KMS-11 (cell line): ENCODE measurements at regions not wholly inside any gene's neighbourhood (a gene's known extent, or its start where the extent isn't known, plus 50 kb on each side); places are given as distances from the start of the nearest gene placed in this dataset.

Experiments
- H2AFZ ChIP-seq: fragments of 200-600 bp; sonication (generic); 2 replicates; pipeline ENCODE4 v1.6.1; 2016; ENCODE audit warnings: antibody characterized with exemption, mixed run types, low read depth
- H3K27ac ChIP-seq: fragments of 200-600 bp; sonication (generic); 2 replicates; pipeline ENCODE4 v1.6.1; 2016; ENCODE audit warnings: mild to moderate bottlenecking, mixed run types
- H3K27me3 ChIP-seq: fragments of 200-600 bp; sonication (generic); 2 replicates; pipeline ENCODE4 v1.6.1; 2017; ENCODE audit warnings: mild to moderate bottlenecking, low read depth, mixed run types, moderate library complexity; ENCODE audit not compliant: insufficient read depth
- H3K36me3 ChIP-seq: fragments of 200-600 bp; sonication (generic); 2 replicates; pipeline ENCODE4 v1.6.1; 2017; ENCODE audit warnings: mild to moderate bottlenecking, mixed run types; ENCODE audit not compliant: insufficient read depth
- H3K4me1 ChIP-seq: fragments of 200-600 bp; sonication (generic); 2 replicates; pipeline ENCODE4 v1.6.1; 2016; ENCODE audit warnings: mild to moderate bottlenecking, low read depth, mixed run types; ENCODE audit not compliant: poor library complexity, severe bottlenecking
- H3K4me2 ChIP-seq: fragments of 200-600 bp; sonication (generic); 2 replicates; pipeline ENCODE4 v1.7.0; 2016; ENCODE audit warnings: mild to moderate bottlenecking, mixed run types
- H3K4me3 ChIP-seq: fragments of 200-600 bp; sonication (generic); IDR thresholded peaks from 2 replicates; pipeline ENCODE4 v1.6.1; 2017; ENCODE audit warnings: low read depth, low read length, mixed read lengths; ENCODE audit not compliant: insufficient read depth
- H3K79me2 ChIP-seq: fragments of 200-600 bp; sonication (generic); 2 replicates; pipeline ENCODE4 v1.6.1; 2016; ENCODE audit warnings: low read depth, mixed run types; ENCODE audit not compliant: insufficient read depth
- H3K9ac ChIP-seq: fragments of 200-600 bp; sonication (generic); 2 replicates; pipeline ENCODE4 v1.6.1; 2016; ENCODE audit warnings: mild to moderate bottlenecking, mixed run types
- H4K20me1 ChIP-seq: fragments of 200-600 bp; sonication (generic); 2 replicates; pipeline ENCODE4 v1.6.1; 2016; ENCODE audit warnings: mild to moderate bottlenecking, mixed run types; ENCODE audit not compliant: insufficient read depth
- TF ChIP-seq, protein P1 (sequence below): fragments of 200-600 bp; sonication (generic); conservative IDR thresholded peaks from 2 replicates; pipeline ENCODE4 v1.6.1; 2017; ENCODE audit warnings: low read depth, mild to moderate bottlenecking, antibody characterized with exemption, low read length, moderate library complexity, mixed read lengths

DNA sequence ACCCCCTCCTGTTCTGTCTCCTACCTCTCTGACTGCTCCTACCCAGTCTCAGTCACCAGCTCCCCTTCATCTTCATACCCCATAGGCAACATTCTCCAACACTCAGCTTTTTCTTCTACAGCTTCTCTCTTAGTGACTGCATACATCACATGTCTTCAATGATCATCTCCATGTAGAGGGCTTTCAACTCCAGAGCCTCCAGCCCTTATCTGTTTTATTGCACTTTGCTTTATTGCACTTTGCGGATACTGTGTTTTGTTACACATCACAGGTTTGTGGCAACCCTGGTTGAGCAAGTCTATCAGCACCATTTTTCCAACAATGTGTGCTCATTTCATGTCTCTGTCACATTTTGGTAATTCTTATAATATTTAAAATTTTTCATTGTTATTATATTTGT lies 230.7 kb downstream of the DEPDC1B start:
- H3K27ac ChIP-seq = no peak overlapping the region
- H2AFZ ChIP-seq = no peak overlapping the region
- no peak overlapping the region for H3K9ac ChIP-seq
- H3K4me1 ChIP-seq = no peaks in the 10 kb centered on the region
- no peaks in the 10 kb centered on the region for H3K36me3 ChIP-seq
- H3K4me2 ChIP-seq = no peak overlapping the region
- TF ChIP-seq, protein P1, sequence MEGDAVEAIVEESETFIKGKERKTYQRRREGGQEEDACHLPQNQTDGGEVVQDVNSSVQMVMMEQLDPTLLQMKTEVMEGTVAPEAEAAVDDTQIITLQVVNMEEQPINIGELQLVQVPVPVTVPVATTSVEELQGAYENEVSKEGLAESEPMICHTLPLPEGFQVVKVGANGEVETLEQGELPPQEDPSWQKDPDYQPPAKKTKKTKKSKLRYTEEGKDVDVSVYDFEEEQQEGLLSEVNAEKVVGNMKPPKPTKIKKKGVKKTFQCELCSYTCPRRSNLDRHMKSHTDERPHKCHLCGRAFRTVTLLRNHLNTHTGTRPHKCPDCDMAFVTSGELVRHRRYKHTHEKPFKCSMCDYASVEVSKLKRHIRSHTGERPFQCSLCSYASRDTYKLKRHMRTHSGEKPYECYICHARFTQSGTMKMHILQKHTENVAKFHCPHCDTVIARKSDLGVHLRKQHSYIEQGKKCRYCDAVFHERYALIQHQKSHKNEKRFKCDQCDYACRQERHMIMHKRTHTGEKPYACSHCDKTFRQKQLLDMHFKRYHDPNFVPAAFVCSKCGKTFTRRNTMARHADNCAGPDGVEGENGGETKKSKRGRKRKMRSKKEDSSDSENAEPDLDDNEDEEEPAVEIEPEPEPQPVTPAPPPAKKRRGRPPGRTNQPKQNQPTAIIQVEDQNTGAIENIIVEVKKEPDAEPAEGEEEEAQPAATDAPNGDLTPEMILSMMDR = no peak
- H3K79me2 ChIP-seq = no peaks in the 10 kb centered on the region
- no peaks in the 10 kb centered on the region for H3K27me3 ChIP-seq
- no peak overlapping the region for H3K4me3 ChIP-seq
- no peaks in the 10 kb centered on the region for H4K20me1 ChIP-seq

DNA sequence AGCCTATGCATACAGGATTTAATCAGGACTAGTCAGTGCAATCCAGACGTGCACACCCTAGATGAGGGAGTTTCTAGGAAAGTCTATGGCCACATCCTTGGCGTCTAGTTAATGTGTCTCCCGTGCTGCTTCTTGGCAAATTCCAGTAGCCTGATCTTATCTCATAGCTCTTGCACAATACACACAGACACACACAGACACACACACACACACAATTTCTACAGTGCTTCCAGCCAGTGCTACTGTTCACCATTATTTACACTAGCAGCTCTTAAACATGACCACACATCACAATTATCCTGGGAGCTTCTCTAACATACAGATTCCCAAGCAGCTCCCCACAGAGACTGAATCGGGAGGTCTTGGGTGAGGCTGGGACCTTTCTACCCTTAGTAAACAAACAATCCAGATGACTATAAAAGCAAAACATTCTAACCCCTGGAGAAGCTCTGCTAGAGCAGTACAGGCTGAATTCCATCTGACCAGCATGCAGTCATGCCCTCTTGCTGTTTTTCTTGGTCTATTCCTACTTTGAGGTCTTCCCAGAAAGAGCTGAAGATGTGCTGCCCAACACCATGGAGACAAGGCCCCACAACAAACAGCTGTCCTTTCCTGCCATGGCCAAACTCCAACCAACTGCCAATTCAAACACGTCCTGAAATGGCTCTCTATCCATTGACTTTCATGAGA lies 236.6 kb downstream of the DEPDC1B start:
- Histone ChIP-seq H3K36me3 (no peaks in the 10 kb centered on the region), H3K27ac (no peak overlapping the region), H4K20me1 (no peaks in the 10 kb centered on the region), H2AFZ (no peak overlapping the region), H3K4me1 (no peaks in the 10 kb centered on the region), H3K9ac (no peak overlapping the region), H3K27me3 (no peaks in the 10 kb centered on the region), H3K79me2 (no peaks in the 10 kb centered on the region), H3K4me3 (no peak overlapping the region), H3K4me2 (no peak overlapping the region)
- TF ChIP-seq, protein P1 = no peak

DNA sequence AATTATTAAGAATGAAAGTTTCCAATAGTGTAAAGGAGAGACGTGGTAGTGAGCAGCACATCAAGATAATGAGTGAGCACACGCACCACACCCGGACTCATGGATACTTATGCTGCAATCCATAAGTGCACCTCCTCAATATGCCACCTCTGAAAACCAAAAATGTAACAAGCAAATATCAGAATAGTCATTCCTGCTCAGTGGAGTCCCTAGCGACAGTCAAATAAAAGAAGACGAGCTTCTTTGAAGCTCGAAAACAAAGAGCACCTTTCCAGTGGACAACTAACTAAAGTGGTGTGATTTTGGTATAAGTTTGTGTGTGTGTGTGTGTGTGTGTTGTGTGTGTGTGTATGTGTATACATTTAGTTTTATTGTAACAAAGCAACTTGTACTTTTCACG lies 241.3 kb downstream of the DEPDC1B start:
- TF ChIP-seq, protein P1 = no peak
- Histone ChIP-seq H3K27ac (no peak overlapping the region), H3K4me1 (no peaks in the 10 kb centered on the region), H3K27me3 (no peaks in the 10 kb centered on the region), H4K20me1 (no peaks in the 10 kb centered on the region), H2AFZ (no peak overlapping the region), H3K36me3 (no peaks in the 10 kb centered on the region), H3K9ac (no peak overlapping the region), H3K4me2 (no peak overlapping the region), H3K79me2 (no peaks in the 10 kb centered on the region), H3K4me3 (no peak overlapping the region)

DNA sequence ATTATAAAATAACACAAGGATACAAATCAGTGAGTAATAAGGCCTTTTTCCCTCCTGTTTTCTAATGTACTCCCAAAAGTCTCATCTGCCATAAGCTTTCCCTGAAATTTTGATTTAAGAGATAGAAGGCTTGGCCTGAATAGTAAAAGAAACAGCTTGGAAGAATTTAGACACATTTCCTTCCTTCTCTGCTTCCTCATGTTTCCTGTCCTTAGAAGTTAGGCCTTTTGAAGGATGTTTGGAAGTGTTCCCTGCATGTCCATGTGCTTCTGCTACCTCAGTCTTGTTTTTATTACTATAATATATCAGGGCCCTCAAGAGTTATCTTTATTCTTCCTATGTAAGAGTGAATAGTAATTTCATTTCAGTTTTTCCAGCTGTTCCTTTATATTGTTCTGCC lies 242.7 kb downstream of the DEPDC1B start:
- TF ChIP-seq, protein P1 = no peak
- no peaks in the 10 kb centered on the region for H3K27me3 ChIP-seq
- no peak overlapping the region for H3K4me2 ChIP-seq
- no peak overlapping the region for H3K9ac ChIP-seq
- no peaks in the 10 kb centered on the region for H3K4me1 ChIP-seq
- H3K27ac ChIP-seq = no peak overlapping the region
- no peaks in the 10 kb centered on the region for H3K79me2 ChIP-seq
- H3K36me3 ChIP-seq = no peaks in the 10 kb centered on the region
- H4K20me1 ChIP-seq = no peaks in the 10 kb centered on the region
- H2AFZ ChIP-seq = no peak overlapping the region
- no peak overlapping the region for H3K4me3 ChIP-seq
